ENCODE measurements at regions not wholly inside any gene's neighbourhood (a gene's known extent, or its start where the extent isn't known, plus 50 kb on each side); places are given as distances from the start of the nearest gene placed in this dataset.

DNA sequence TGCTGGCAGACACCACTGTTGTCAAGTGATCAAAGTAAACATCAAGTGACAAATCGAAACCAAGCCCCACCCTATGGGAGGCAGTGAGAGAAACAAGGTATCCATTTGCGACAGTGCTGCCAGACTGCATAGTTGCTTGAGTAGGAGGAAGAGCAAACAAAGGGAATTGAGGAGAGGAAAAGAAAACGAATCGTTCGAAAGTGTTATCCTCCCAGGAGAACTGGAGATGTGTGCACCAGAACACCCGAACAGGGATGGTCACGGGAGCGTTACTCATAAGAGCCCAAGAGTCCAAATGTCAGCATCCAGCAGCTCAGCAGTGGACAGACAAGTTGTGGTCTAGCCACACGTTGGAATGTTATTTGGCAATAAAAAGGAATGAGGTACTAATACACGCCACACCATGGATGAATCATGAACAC is 58.4 kb upstream of the NUP50 start:
- ChIA-PET POLR2A (interaction anchor here (0.8 to 0.9 kb wide), 2 partner anchors 59 to 103 kb away, joined by 3 read pairs; partner anchors contain the start of gene NUP50), CTCF (no interaction called here)
- H3K27me3 ChIP-seq (ENCODE audit: control insufficient read depth, insufficient read depth, low read length): peaks cover 18% of the 10 kb centered on the region
- peak overlapping the region; percentile 37 for H3K4me3 ChIP-seq (ENCODE audit: low read depth, low read length)
- TF ChIP-seq, protein P1, sequence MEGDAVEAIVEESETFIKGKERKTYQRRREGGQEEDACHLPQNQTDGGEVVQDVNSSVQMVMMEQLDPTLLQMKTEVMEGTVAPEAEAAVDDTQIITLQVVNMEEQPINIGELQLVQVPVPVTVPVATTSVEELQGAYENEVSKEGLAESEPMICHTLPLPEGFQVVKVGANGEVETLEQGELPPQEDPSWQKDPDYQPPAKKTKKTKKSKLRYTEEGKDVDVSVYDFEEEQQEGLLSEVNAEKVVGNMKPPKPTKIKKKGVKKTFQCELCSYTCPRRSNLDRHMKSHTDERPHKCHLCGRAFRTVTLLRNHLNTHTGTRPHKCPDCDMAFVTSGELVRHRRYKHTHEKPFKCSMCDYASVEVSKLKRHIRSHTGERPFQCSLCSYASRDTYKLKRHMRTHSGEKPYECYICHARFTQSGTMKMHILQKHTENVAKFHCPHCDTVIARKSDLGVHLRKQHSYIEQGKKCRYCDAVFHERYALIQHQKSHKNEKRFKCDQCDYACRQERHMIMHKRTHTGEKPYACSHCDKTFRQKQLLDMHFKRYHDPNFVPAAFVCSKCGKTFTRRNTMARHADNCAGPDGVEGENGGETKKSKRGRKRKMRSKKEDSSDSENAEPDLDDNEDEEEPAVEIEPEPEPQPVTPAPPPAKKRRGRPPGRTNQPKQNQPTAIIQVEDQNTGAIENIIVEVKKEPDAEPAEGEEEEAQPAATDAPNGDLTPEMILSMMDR (IDR thresholded peaks at IDR 0.05; ENCODE audit: low read depth, low read length): no peak
- H3K27ac ChIP-seq (ENCODE audit: low read depth, low read length): peak overlapping the region; percentile 82
- peak; percentile 77 for DNase-seq (ENCODE audit: low read depth, low spot score)
- H3K9me3 ChIP-seq (ENCODE audit: control insufficient read depth, insufficient read depth, low read length): no peaks in the 10 kb centered on the region

GRCh38 chr22:45107671-45108070 is 56.1 kb upstream of the NUP50 start:
- POLR2A ChIA-PET: no interaction called here
- H3K27ac ChIP-seq (ENCODE audit: low read depth, low read length): no peak overlapping the region
- TF ChIP-seq, protein P1 (IDR thresholded peaks at IDR 0.05; ENCODE audit: low read depth, low read length): no peak
- DNase-seq (ENCODE audit: low read depth, low spot score): no peak
- peaks cover 12% of the 10 kb centered on the region for H3K27me3 ChIP-seq (ENCODE audit: control insufficient read depth, insufficient read depth, low read length)
- CTCF ChIA-PET: interaction anchor here (1.1 kb wide), 1 partner anchor 11 kb away, joined by 3 read pairs; no protein-coding TSS in a partner anchor
- H3K9me3 ChIP-seq (ENCODE audit: control insufficient read depth, insufficient read depth, low read length): peaks cover 4% of the 10 kb centered on the region; the same call in 1 of the 2 replicates
- no peak overlapping the region for H3K4me3 ChIP-seq (ENCODE audit: low read depth, low read length)

DNA sequence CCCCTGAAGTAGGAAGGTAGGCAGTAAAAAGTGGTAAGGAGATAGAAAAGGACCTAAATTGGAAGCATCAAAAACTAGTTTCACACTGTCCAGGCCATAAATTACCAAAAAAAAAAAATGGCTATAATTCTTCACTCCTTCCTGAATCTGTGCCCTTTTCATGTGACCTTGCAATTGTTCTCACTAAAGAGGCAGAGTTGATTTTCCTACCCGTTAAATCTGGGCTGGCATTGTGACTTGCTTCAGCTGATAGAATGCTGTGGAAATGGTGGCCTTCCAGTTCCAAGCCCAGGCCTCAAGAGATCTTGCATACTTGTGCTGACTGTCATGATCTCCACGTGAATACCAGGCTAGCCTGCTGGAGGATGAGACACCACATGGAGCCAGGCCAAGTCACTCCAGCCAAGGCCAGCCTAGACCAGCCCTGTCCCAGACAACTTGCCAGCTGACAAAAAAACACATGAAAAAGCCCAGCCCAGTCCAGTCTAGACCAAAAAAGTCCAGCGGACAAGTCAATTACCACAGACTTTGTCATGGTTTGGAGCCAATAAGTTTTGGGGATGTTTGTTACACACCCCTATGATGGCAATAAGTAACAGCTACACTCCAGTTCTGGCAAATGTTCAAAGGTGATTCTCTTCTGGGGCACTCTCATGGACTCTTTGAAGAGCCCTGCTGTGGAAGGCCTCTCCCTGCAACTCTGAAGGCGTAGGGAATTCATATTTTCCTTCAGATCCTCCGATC is 51.4 kb upstream of the NUP50 start:
- ChIA-PET POLR2A (no interaction called here), CTCF (interaction anchor here (2.2 kb wide), 1 partner anchor 10 kb away, joined by 5 read pairs; no protein-coding TSS in a partner anchor)
- Histone ChIP-seq H3K9me3 (ENCODE audit: control insufficient read depth, insufficient read depth, low read length) (peaks cover 9% of the 10 kb centered on the region), H3K4me3 (ENCODE audit: low read depth, low read length) (no peak overlapping the region), H3K27ac (ENCODE audit: low read depth, low read length) (no peak overlapping the region), H3K27me3 (ENCODE audit: control insufficient read depth, insufficient read depth, low read length) (peaks cover 6% of the 10 kb centered on the region)
- DNase-seq (ENCODE audit: low read depth, low spot score): no peak
- TF ChIP-seq, protein P1 (IDR thresholded peaks at IDR 0.05; ENCODE audit: low read depth, low read length): no peak

Data from AG04450 (cell line).